ENCODE measurements at regions not wholly inside any gene's neighbourhood (a gene's known extent, or its start where the extent isn't known, plus 50 kb on each side); places are given as distances from the start of the nearest gene placed in this dataset.

- Histone ChIP-seq H3K27me3 (ENCODE audit: insufficient read depth, low read length) (no peaks in the 10 kb centered on the region), H3K36me3 (ENCODE audit: insufficient read depth, low read length) (no peaks in the 10 kb centered on the region), H3K27ac (ENCODE audit: low read depth, low read length) (no peak overlapping the region), H3K9me3 (ENCODE audit: insufficient read depth, low read depth, low read length) (no peaks in the 10 kb centered on the region), H3K9ac (ENCODE audit: low read depth, low read length) (no peak overlapping the region), H3K4me1 (ENCODE audit: insufficient read depth, low read length) (no peaks in the 10 kb centered on the region), H3K4me3 (ENCODE audit: low read length) (no peak overlapping the region)
- no CpG with 5 or more reads among the region's 1 CpG for WGBS
These were observed 178.3 kb upstream of the MPDZ start for GRCh38 chr9:13457795-13458194.

GRCh38 chr9:13450723-13451122 is 171.2 kb upstream of the MPDZ start:
- 85% methylated on average over 3 of the region's 3 CpGs for WGBS
- Histone ChIP-seq H3K27me3 (ENCODE audit: insufficient read depth, low read length) (no peaks in the 10 kb centered on the region), H3K4me3 (ENCODE audit: low read length) (no peak overlapping the region), H3K4me1 (ENCODE audit: insufficient read depth, low read length) (peaks cover 9% of the 10 kb centered on the region; the same call in 1 of the 2 replicates), H3K27ac (ENCODE audit: low read depth, low read length) (no peak overlapping the region), H3K9ac (ENCODE audit: low read depth, low read length) (no peak overlapping the region), H3K36me3 (ENCODE audit: insufficient read depth, low read length) (no peaks in the 10 kb centered on the region), H3K9me3 (ENCODE audit: insufficient read depth, low read depth, low read length) (no peaks in the 10 kb centered on the region)

- H3K9ac ChIP-seq (ENCODE audit: low read depth, low read length), result no peak overlapping the region
- no peak overlapping the region for H3K27ac ChIP-seq (ENCODE audit: low read depth, low read length)
- H3K4me1 ChIP-seq (ENCODE audit: insufficient read depth, low read length), result peaks cover 25% of the 10 kb centered on the region; the same call in 1 of the 2 replicates
- 96% methylated on average over 1 of the region's 2 CpGs for WGBS
- H3K9me3 ChIP-seq (ENCODE audit: insufficient read depth, low read depth, low read length), result no peaks in the 10 kb centered on the region
- no peak overlapping the region for H3K4me3 ChIP-seq (ENCODE audit: low read length)
- no peaks in the 10 kb centered on the region for H3K36me3 ChIP-seq (ENCODE audit: insufficient read depth, low read length)
- no peaks in the 10 kb centered on the region for H3K27me3 ChIP-seq (ENCODE audit: insufficient read depth, low read length)
These were observed 169.0 kb upstream of the MPDZ start for GRCh38 chr9:13448482-13448881.

GRCh38 chr9:13447843-13448422 is 168.4 kb upstream of the MPDZ start:
- H3K9me3 ChIP-seq (ENCODE audit: insufficient read depth, low read depth, low read length), result no peaks in the 10 kb centered on the region
- H3K36me3 ChIP-seq (ENCODE audit: insufficient read depth, low read length), result no peaks in the 10 kb centered on the region
- no peaks in the 10 kb centered on the region for H3K27me3 ChIP-seq (ENCODE audit: insufficient read depth, low read length)
- no peak overlapping the region for H3K27ac ChIP-seq (ENCODE audit: low read depth, low read length)
- peaks cover 30% of the 10 kb centered on the region; the same call in 1 of the 2 replicates for H3K4me1 ChIP-seq (ENCODE audit: insufficient read depth, low read length)
- no peak overlapping the region for H3K9ac ChIP-seq (ENCODE audit: low read depth, low read length)
- 59% methylated on average over 3 of the region's 3 CpGs for WGBS
- H3K4me3 ChIP-seq (ENCODE audit: low read length), result no peak overlapping the region

- H3K27me3 ChIP-seq (ENCODE audit: insufficient read depth, low read length), result no peaks in the 10 kb centered on the region
- no peak overlapping the region for H3K4me3 ChIP-seq (ENCODE audit: low read length)
- H3K9me3 ChIP-seq (ENCODE audit: insufficient read depth, low read depth, low read length), result no peaks in the 10 kb centered on the region
- 96% methylated on average over 2 of the region's 5 CpGs for WGBS
- peaks cover 31% of the 10 kb centered on the region; the same call in 1 of the 2 replicates for H3K4me1 ChIP-seq (ENCODE audit: insufficient read depth, low read length)
- no peak overlapping the region for H3K9ac ChIP-seq (ENCODE audit: low read depth, low read length)
- H3K36me3 ChIP-seq (ENCODE audit: insufficient read depth, low read length), result no peaks in the 10 kb centered on the region
- H3K27ac ChIP-seq (ENCODE audit: low read depth, low read length), result no peak overlapping the region
These were observed 167.7 kb upstream of the MPDZ start for GRCh38 chr9:13446938-13447842.

GRCh38 chr9:13446286-13446937 is 166.9 kb upstream of the MPDZ start:
- no peaks in the 10 kb centered on the region for H3K36me3 ChIP-seq (ENCODE audit: insufficient read depth, low read length)
- H3K9me3 ChIP-seq (ENCODE audit: insufficient read depth, low read depth, low read length), result no peaks in the 10 kb centered on the region
- H3K27ac ChIP-seq (ENCODE audit: low read depth, low read length), result no peak overlapping the region
- H3K27me3 ChIP-seq (ENCODE audit: insufficient read depth, low read length), result no peaks in the 10 kb centered on the region
- H3K4me1 ChIP-seq (ENCODE audit: insufficient read depth, low read length), result peaks cover 31% of the 10 kb centered on the region; the same call in 1 of the 2 replicates
- no peak overlapping the region for H3K9ac ChIP-seq (ENCODE audit: low read depth, low read length)
- WGBS, result 91% methylated on average over 7 of the region's 8 CpGs
- no peak overlapping the region for H3K4me3 ChIP-seq (ENCODE audit: low read length)

GRCh38 chr9:13445103-13445500 is 165.6 kb upstream of the MPDZ start:
- no peak overlapping the region for H3K27ac ChIP-seq (ENCODE audit: low read depth, low read length)
- peaks cover 31% of the 10 kb centered on the region; the same call in 1 of the 2 replicates for H3K4me1 ChIP-seq (ENCODE audit: insufficient read depth, low read length)
- H3K4me3 ChIP-seq (ENCODE audit: low read length), result no peak overlapping the region
- H3K9me3 ChIP-seq (ENCODE audit: insufficient read depth, low read depth, low read length), result no peaks in the 10 kb centered on the region
- H3K36me3 ChIP-seq (ENCODE audit: insufficient read depth, low read length), result no peaks in the 10 kb centered on the region
- no peak overlapping the region for H3K9ac ChIP-seq (ENCODE audit: low read depth, low read length)
- H3K27me3 ChIP-seq (ENCODE audit: insufficient read depth, low read length), result no peaks in the 10 kb centered on the region
- WGBS, result 95% methylated on average over 3 of the region's 4 CpGs

- peaks cover 31% of the 10 kb centered on the region; the same call in 1 of the 2 replicates for H3K4me1 ChIP-seq (ENCODE audit: insufficient read depth, low read length)
- H3K36me3 ChIP-seq (ENCODE audit: insufficient read depth, low read length), result no peaks in the 10 kb centered on the region
- H3K9ac ChIP-seq (ENCODE audit: low read depth, low read length), result no peak overlapping the region
- H3K27me3 ChIP-seq (ENCODE audit: insufficient read depth, low read length), result no peaks in the 10 kb centered on the region
- WGBS, result 91% methylated on average over 5 of the region's 10 CpGs
- no peak overlapping the region for H3K4me3 ChIP-seq (ENCODE audit: low read length)
- no peak overlapping the region for H3K27ac ChIP-seq (ENCODE audit: low read depth, low read length)
- H3K9me3 ChIP-seq (ENCODE audit: insufficient read depth, low read depth, low read length), result no peaks in the 10 kb centered on the region
These were observed 165.0 kb upstream of the MPDZ start for GRCh38 chr9:13444245-13445102.

GRCh38 chr9:13443346-13444244 is 164.1 kb upstream of the MPDZ start:
- Histone ChIP-seq H3K4me1 (ENCODE audit: insufficient read depth, low read length) (peaks cover 31% of the 10 kb centered on the region; the same call in 1 of the 2 replicates), H3K36me3 (ENCODE audit: insufficient read depth, low read length) (no peaks in the 10 kb centered on the region), H3K9me3 (ENCODE audit: insufficient read depth, low read depth, low read length) (no peaks in the 10 kb centered on the region), H3K9ac (ENCODE audit: low read depth, low read length) (no peak overlapping the region), H3K27ac (ENCODE audit: low read depth, low read length) (no peak overlapping the region), H3K27me3 (ENCODE audit: insufficient read depth, low read length) (no peaks in the 10 kb centered on the region), H3K4me3 (ENCODE audit: low read length) (no peak overlapping the region)
- 89% methylated on average over 15 of the region's 18 CpGs for WGBS
